Astrocyte (in vitro differentiated cells and primary cell): ENCODE measurements at regions not wholly inside any gene's neighbourhood (a gene's known extent, or its start where the extent isn't known, plus 50 kb on each side); places are given as distances from the start of the nearest gene placed in this dataset.

Source experiments
- DNase-seq: peaks from one replicate; pipeline ENCODE4 v3.0.0-alpha.2; 2010; ENCODE audit warnings: low read depth
- FAIRE-seq: peaks from 2 replicates; lab custom pipeline; 2011; peaks lifted over from hg19 to GRCh38; lab: Jason Lieb, UNC
- H2AFZ ChIP-seq: 2 replicates; pipeline ENCODE4 v1.6.0; 2012; ENCODE audit warnings: low read depth, low read length, inconsistent platforms
- H3K27ac ChIP-seq: 2 replicates; pipeline ENCODE4 v1.5.1; 2011; ENCODE audit warnings: low read depth, low read length, inconsistent platforms
- H3K27me3 ChIP-seq: 2 replicates; pipeline ENCODE4 v1.6.0; 2011; ENCODE audit warnings: low read length, inconsistent platforms; ENCODE audit not compliant: insufficient read depth
- H3K36me3 ChIP-seq: 2 replicates; pipeline ENCODE4 v1.5.1; 2011; ENCODE audit warnings: low read length, inconsistent platforms; ENCODE audit not compliant: insufficient read depth
- H3K4me1 ChIP-seq: 2 replicates; pipeline ENCODE4 v1.5.1; 2011; ENCODE audit warnings: low read length, inconsistent platforms; ENCODE audit not compliant: insufficient read depth
- H3K4me2 ChIP-seq: 2 replicates; pipeline ENCODE4 v1.6.0; 2012; ENCODE audit warnings: low read length, inconsistent platforms
- H3K4me3 ChIP-seq: 2 replicates; pipeline ENCODE4 v1.5.1; 2011; ENCODE audit warnings: low read depth, mild to moderate bottlenecking, low read length, inconsistent platforms; ENCODE audit not compliant: insufficient read depth
- H3K79me2 ChIP-seq: 2 replicates; pipeline ENCODE4 v1.6.0; 2012; ENCODE audit warnings: mild to moderate bottlenecking, low read length, inconsistent platforms; ENCODE audit not compliant: insufficient read depth
- H3K9ac ChIP-seq: 2 replicates; pipeline ENCODE4 v1.6.0; 2012; ENCODE audit warnings: mild to moderate bottlenecking, low read length, inconsistent platforms
- H3K9me3 ChIP-seq: 2 replicates; pipeline ENCODE4 v1.5.1; 2012; ENCODE audit warnings: low read depth, mild to moderate bottlenecking, low read length, inconsistent platforms; ENCODE audit not compliant: insufficient read depth
- H4K20me1 ChIP-seq: 2 replicates; pipeline ENCODE4 v1.6.0; 2012; ENCODE audit warnings: low read length, inconsistent platforms; ENCODE audit not compliant: insufficient read depth
- H3K27ac Mint-ChIP-seq: one replicate; pipeline ENCODE4 v1.8.0; 2021; ENCODE audit warnings: mild to moderate bottlenecking, mixed read lengths; ENCODE audit not compliant: unreplicated experiment
- H3K27me3 Mint-ChIP-seq: one replicate; pipeline ENCODE4 v1.8.0; 2021; ENCODE audit warnings: low read depth, mixed read lengths; ENCODE audit not compliant: unreplicated experiment
- H3K36me3 Mint-ChIP-seq: one replicate; pipeline ENCODE4 v1.8.0; 2021; ENCODE audit warnings: low read depth, mixed read lengths; ENCODE audit not compliant: unreplicated experiment
- H3K4me1 Mint-ChIP-seq: one replicate; pipeline ENCODE4 v1.8.0; 2021; ENCODE audit warnings: low read depth, mixed read lengths; ENCODE audit not compliant: unreplicated experiment
- H3K4me3 Mint-ChIP-seq: one replicate; pipeline ENCODE4 v1.8.0; 2021; ENCODE audit warnings: mild to moderate bottlenecking, moderate library complexity, mixed read lengths; ENCODE audit not compliant: unreplicated experiment
- H3K9me3 Mint-ChIP-seq: one replicate; pipeline ENCODE4 v1.8.0; 2021; ENCODE audit warnings: mild to moderate bottlenecking, mixed read lengths; ENCODE audit not compliant: unreplicated experiment
- EZH2 ChIP-seq: IDR thresholded peaks from 2 replicates; pipeline ENCODE4 v1.6.1; 2012; ENCODE audit warnings: mild to moderate bottlenecking, low read length, inconsistent platforms; ENCODE audit not compliant: insufficient read depth
- TF ChIP-seq, protein P1 (sequence below): IDR thresholded peaks from 2 replicates; pipeline ENCODE4 v1.5.1; 2011; ENCODE audit warnings: low read depth, mild to moderate bottlenecking, inconsistent platforms, low read length, moderate library complexity; ENCODE audit not compliant: insufficient read depth

DNA sequence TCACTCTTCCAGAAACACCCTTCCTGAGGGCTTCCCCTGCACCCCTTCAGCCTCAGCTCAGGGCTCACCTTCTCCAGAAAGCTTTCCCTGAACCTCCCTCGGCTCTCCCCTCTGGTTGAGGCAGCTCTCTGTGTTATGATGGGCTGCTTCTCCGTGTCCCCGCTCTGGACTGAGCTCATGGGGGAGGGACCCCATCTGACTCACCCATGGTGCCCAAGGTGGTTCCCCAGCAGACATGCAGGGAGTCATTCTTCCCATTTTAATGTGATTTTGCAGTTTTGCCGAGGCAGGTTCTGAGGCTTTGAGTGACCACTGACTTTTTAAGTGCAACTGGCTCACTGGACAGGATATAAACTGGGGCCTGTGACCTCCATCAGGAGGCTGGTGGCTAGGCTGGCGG is 495.1 kb downstream of the TBC1D22A start:
- Histone ChIP-seq H3K9ac (no peak overlapping the region), H3K9me3 (peaks cover 3% of the 10 kb centered on the region), H2AFZ (no peak overlapping the region), H3K4me2 (no peak overlapping the region), H3K4me1 (no peaks in the 10 kb centered on the region), H3K36me3 (no peaks in the 10 kb centered on the region), H3K79me2 (no peaks in the 10 kb centered on the region), H3K4me3 (no peak overlapping the region), H4K20me1 (no peaks in the 10 kb centered on the region), H3K27ac (no peak overlapping the region), H3K27me3 (no peaks in the 10 kb centered on the region)
- TF ChIP-seq, protein P1, sequence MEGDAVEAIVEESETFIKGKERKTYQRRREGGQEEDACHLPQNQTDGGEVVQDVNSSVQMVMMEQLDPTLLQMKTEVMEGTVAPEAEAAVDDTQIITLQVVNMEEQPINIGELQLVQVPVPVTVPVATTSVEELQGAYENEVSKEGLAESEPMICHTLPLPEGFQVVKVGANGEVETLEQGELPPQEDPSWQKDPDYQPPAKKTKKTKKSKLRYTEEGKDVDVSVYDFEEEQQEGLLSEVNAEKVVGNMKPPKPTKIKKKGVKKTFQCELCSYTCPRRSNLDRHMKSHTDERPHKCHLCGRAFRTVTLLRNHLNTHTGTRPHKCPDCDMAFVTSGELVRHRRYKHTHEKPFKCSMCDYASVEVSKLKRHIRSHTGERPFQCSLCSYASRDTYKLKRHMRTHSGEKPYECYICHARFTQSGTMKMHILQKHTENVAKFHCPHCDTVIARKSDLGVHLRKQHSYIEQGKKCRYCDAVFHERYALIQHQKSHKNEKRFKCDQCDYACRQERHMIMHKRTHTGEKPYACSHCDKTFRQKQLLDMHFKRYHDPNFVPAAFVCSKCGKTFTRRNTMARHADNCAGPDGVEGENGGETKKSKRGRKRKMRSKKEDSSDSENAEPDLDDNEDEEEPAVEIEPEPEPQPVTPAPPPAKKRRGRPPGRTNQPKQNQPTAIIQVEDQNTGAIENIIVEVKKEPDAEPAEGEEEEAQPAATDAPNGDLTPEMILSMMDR, result no peak
- Mint-ChIP-seq H3K36me3 (no peaks in the 10 kb centered on the region), H3K4me1 (no peaks in the 10 kb centered on the region), H3K27me3 (no peaks in the 10 kb centered on the region), H3K27ac (no peak overlapping the region), H3K4me3 (no peak overlapping the region), H3K9me3 (peaks cover 9% of the 10 kb centered on the region)
- DNase-seq (no peak), FAIRE-seq (no peak)

DNA sequence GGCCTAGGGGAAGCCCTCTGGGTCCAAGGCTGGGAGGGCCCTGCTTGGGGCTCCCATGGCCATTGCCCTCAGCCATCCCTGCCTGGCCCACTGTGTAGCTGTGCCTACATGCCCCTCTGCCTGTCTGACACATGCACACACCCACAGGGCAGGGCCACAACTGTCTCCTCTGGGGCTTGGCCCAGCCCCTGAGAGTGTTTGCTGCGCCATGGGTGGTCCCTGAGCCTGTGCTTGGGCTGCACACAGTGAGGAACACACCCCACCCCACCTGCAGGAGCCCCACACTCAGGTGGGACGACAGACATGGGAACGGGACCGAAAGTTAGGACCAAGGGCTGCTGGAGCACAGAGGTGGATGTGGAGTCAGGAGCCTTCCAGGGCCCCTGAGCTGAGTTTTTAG is 489.5 kb downstream of the TBC1D22A start:
- Histone ChIP-seq H3K4me1 (no peaks in the 10 kb centered on the region), H2AFZ (no peak overlapping the region), H3K27ac (no peak overlapping the region), H3K4me2 (no peak overlapping the region), H3K9ac (no peak overlapping the region), H3K36me3 (no peaks in the 10 kb centered on the region), H3K27me3 (no peaks in the 10 kb centered on the region), H3K4me3 (no peak overlapping the region), H3K9me3 (no peaks in the 10 kb centered on the region), H4K20me1 (no peaks in the 10 kb centered on the region), H3K79me2 (no peaks in the 10 kb centered on the region)
- H3K4me3 Mint-ChIP-seq, result no peak overlapping the region
- DNase-seq (no peak), FAIRE-seq (no peak)
- peaks cover 2% of the 10 kb centered on the region for H3K27me3 Mint-ChIP-seq
- H3K4me1 Mint-ChIP-seq, result no peaks in the 10 kb centered on the region
- H3K36me3 Mint-ChIP-seq, result no peaks in the 10 kb centered on the region
- no peak overlapping the region for H3K27ac Mint-ChIP-seq
- peaks cover 16% of the 10 kb centered on the region for H3K9me3 Mint-ChIP-seq
- TF ChIP-seq EZH2, result no peak
- TF ChIP-seq, protein P1, result no peak

DNA sequence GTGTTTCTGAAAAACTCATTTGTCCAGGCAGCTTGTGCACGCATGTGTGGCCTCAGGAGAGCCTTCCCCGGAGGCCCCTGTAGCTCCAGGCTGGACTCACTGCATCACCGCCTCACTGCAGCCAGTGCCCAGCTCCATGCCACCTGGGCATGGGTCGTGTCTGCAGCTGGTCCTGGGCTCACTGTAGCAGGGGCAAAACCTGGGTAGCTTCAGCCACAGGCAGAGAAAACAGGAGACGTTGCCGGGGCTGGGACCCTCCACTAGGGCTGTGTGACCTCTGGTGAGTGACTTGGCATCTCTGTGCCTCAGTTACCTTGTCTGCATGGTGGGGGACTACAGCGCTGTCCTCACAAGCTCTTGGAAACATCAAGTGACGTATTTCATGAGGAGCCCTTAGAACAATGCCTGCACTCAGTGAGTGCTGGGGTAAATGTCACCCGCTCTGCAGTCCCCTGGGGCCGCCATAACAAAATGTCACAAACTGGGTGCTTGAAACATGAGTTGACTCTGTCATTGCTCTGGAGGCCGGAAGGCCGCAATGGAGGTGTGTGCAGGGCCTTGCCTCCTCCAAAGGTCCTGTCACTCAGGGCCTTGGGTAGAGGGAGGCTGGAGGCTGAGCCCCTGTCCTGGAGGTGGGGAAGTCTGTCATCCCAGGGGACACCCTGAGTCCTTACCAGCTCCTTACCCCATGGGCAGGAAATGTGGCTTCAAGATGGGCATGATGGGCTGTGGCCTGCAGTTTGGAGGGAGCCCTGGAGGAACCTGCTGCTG is 488.7 kb downstream of the TBC1D22A start:
- Mint-ChIP-seq H3K9me3 (peaks cover 16% of the 10 kb centered on the region), H3K4me3 (no peak overlapping the region), H3K4me1 (no peaks in the 10 kb centered on the region), H3K27me3 (peaks cover 2% of the 10 kb centered on the region), H3K36me3 (no peaks in the 10 kb centered on the region), H3K27ac (no peak overlapping the region)
- H2AFZ ChIP-seq, result no peak overlapping the region
- no peaks in the 10 kb centered on the region for H3K27me3 ChIP-seq
- DNase-seq, result no peak
- H3K4me2 ChIP-seq, result no peak overlapping the region
- H3K9me3 ChIP-seq, result no peaks in the 10 kb centered on the region
- no peak for TF ChIP-seq EZH2
- TF ChIP-seq, protein P1, result no peak
- no peaks in the 10 kb centered on the region for H4K20me1 ChIP-seq
- H3K4me3 ChIP-seq, result no peak overlapping the region
- FAIRE-seq, result no peak
- no peak overlapping the region for H3K9ac ChIP-seq
- no peaks in the 10 kb centered on the region for H3K4me1 ChIP-seq
- H3K27ac ChIP-seq, result no peak overlapping the region
- no peaks in the 10 kb centered on the region for H3K36me3 ChIP-seq
- no peaks in the 10 kb centered on the region for H3K79me2 ChIP-seq
